PFSK-1 (cell line): ENCODE measurements at regions not wholly inside any gene's neighbourhood (a gene's known extent, or its start where the extent isn't known, plus 50 kb on each side); places are given as distances from the start of the nearest gene placed in this dataset.

Experiments
- POLR2AphosphoS5 ChIP-seq: IDR thresholded peaks from 2 replicates; pipeline ENCODE4 v1.6.1; 2012; ENCODE audit warnings: low read depth, mild to moderate bottlenecking, control low read depth, low read length, moderate library complexity
- TAF1 ChIP-seq: IDR thresholded peaks from 2 replicates; pipeline ENCODE4 v1.6.1; 2012; ENCODE audit warnings: low read length, control low read depth, borderline replicate concordance; ENCODE audit not compliant: insufficient read depth
- TF ChIP-seq, protein P1 (sequence below), 2 experiments: IDR thresholded peaks; 2 replicates each; pipeline versions ENCODE4 v1.6.1 to v1.8.0; 2011 to 2012; ENCODE audit warnings: low read depth in 2 of 2, low read length in 2 of 2, control low read depth in 1 of 2, inconsistent platforms in 1 of 2, mild to moderate bottlenecking in 1 of 2, moderate library complexity in 1 of 2; ENCODE audit not compliant: insufficient read depth in 1 of 2

DNA sequence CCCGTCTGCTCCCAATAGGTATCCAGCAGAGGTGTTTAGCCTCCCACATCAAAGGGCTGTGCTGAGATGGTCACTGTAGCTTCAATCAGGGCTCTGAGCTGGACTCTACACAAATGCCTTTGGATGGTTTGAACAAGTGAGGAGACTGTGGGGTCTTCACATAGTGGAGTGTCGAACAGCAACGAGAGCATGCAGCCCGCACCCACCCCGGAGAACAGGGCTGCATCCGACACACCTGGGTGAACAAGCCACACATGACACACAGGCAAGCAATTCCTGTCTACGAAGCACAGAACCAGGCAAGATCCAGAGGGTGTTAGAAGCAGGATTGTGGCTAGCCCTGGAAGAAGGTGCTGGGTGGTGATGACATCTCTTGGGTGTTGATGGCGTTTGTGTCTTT lies 58.0 kb upstream of the FGF3 start:
- no peak for TF ChIP-seq POLR2AphosphoS5
- TF ChIP-seq TAF1, result no peak
- TF ChIP-seq, protein P1, sequence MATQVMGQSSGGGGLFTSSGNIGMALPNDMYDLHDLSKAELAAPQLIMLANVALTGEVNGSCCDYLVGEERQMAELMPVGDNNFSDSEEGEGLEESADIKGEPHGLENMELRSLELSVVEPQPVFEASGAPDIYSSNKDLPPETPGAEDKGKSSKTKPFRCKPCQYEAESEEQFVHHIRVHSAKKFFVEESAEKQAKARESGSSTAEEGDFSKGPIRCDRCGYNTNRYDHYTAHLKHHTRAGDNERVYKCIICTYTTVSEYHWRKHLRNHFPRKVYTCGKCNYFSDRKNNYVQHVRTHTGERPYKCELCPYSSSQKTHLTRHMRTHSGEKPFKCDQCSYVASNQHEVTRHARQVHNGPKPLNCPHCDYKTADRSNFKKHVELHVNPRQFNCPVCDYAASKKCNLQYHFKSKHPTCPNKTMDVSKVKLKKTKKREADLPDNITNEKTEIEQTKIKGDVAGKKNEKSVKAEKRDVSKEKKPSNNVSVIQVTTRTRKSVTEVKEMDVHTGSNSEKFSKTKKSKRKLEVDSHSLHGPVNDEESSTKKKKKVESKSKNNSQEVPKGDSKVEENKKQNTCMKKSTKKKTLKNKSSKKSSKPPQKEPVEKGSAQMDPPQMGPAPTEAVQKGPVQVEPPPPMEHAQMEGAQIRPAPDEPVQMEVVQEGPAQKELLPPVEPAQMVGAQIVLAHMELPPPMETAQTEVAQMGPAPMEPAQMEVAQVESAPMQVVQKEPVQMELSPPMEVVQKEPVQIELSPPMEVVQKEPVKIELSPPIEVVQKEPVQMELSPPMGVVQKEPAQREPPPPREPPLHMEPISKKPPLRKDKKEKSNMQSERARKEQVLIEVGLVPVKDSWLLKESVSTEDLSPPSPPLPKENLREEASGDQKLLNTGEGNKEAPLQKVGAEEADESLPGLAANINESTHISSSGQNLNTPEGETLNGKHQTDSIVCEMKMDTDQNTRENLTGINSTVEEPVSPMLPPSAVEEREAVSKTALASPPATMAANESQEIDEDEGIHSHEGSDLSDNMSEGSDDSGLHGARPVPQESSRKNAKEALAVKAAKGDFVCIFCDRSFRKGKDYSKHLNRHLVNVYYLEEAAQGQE (IDR thresholded peaks at IDR 0.05; ENCODE audit: insufficient read depth in 1 of 2, low read depth in 2 of 2, low read length in 2 of 2), result no peak
